HG03378 (cell line): ENCODE measurements at regions not wholly inside any gene's neighbourhood (a gene's known extent, or its start where the extent isn't known, plus 50 kb on each side); places are given as distances from the start of the nearest gene placed in this dataset.
"Not testable (repeated sequence)": the region's sequence is repeated elsewhere in the genome, so short reads cannot be mapped to it uniquely, and the experiment has no call there.

Source experiments
- ATAC-seq: cut with Tn5 transposase; IDR thresholded peaks from one replicate; pipeline ENCODE4 v1.9.1; 2021; ENCODE audit warnings: mild to moderate bottlenecking, moderate library complexity; ENCODE audit not compliant: unreplicated experiment

- ATAC-seq: no peak
Observed at GRCh38 chr13:23086968-23087623, 93.7 kb upstream of the SGCG start.

GRCh38 chr13:23087880-23088279 lies 92.9 kb upstream of the SGCG start:
- ATAC-seq: no peak

- ATAC-seq: no peak
Observed at GRCh38 chr13:23098161-23098907, 82.4 kb upstream of the SGCG start.

GRCh38 chr13:23105051-23105450 lies 75.7 kb upstream of the SGCG start:
- no peak for ATAC-seq

GRCh38 chr13:23107665-23108064 lies 73.1 kb upstream of the SGCG start:
- no peak for ATAC-seq

- no peak for ATAC-seq
Observed at GRCh38 chr13:23119131-23119530, 61.6 kb upstream of the SGCG start.

GRCh38 chr13:23127540-23127939 lies 53.2 kb upstream of the SGCG start:
- not testable (repeated sequence) for ATAC-seq

- ATAC-seq: no peak
Observed at GRCh38 chr13:23129331-23129730, 51.4 kb upstream of the SGCG start.
